Body of pancreas (tissue), 4 donors: ENCODE measurements at regions not wholly inside any gene's neighbourhood (a gene's known extent, or its start where the extent isn't known, plus 50 kb on each side); places are given as distances from the start of the nearest gene placed in this dataset.

Experiments
- ATAC-seq: fragments of 150-250 bp; one replicate; pipeline ENCODE4 v1.9.1; 2016
- DNase-seq, 4 donors: peaks; one replicate each; pipeline ENCODE4 v3.0.0-alpha.2; 2019
- H3K27ac ChIP-seq, 4 donors: fragments of 200-600 bp; sonication (generic); 1 replicate in 3 of 4; 2 replicates in 1 of 4; pipeline versions ENCODE4 v1.5.1 to v1.6.1; 2016 to 2019; ENCODE audit warnings: mild to moderate bottlenecking in 1 of 4, mixed read lengths in 1 of 4, moderate library complexity in 1 of 4
- H3K27me3 ChIP-seq, 2 donors: fragments of 200-600 bp; sonication (generic); one replicate each; pipeline ENCODE4 v1.6.0; 2016; ENCODE audit warnings: mild to moderate bottlenecking in 1 of 2
- H3K36me3 ChIP-seq, 2 donors: fragments of 200-600 bp; sonication (generic); replicated peaks in 1 of 2; 2 replicates each; pipeline ENCODE4 v1.5.1; 2016; ENCODE audit warnings: low read depth in 2 of 2; ENCODE audit not compliant: insufficient read depth in 1 of 2
- H3K4me1 ChIP-seq: fragments of 200-600 bp; sonication (generic); one replicate; pipeline ENCODE4 v1.6.0; 2016
- H3K4me3 ChIP-seq, 2 donors: fragments of 200-600 bp; sonication (generic); 1 replicate in 1 of 2; 2 replicates in 1 of 2; pipeline ENCODE4 v1.5.1; 2016 to 2019
- H3K9me3 ChIP-seq, 3 donors: fragments of 200-600 bp; sonication (generic); 1 replicate in 2 of 3; 2 replicates in 1 of 3; pipeline ENCODE4 v1.5.1; 2016
- POLR2A ChIP-seq, 3 donors: fragments of 450-650 bp; IDR thresholded peaks; one replicate each; pipeline ENCODE4 v1.6.1; 2016; ENCODE audit warnings: antibody characterized with exemption in 3 of 3, mild to moderate bottlenecking in 2 of 3
- WGBS, 2 donors: methylation state at CpG; one replicate each; pipeline ENCODE4 v1.1.5; 2017; 5-methylcytosine and 5-hydroxymethylcytosine counted together
- intact Hi-C: fragments of 100-400 bp; cut with DNase I; formaldehyde crosslinking; loops from one replicate; pipeline ENCODE4 v1.15.1; 2023
- TF ChIP-seq, protein P1 (sequence below), 7 experiments: fragments of 450-650 bp in 4 of 7; fragments of 200-600 bp in 3 of 7; sonication (generic) in 3 of 7; IDR thresholded peaks; one replicate each; pipeline ENCODE4 v1.5.1; 2016 to 2019; ENCODE audit warnings: antibody characterized with exemption in 7 of 7

DNA sequence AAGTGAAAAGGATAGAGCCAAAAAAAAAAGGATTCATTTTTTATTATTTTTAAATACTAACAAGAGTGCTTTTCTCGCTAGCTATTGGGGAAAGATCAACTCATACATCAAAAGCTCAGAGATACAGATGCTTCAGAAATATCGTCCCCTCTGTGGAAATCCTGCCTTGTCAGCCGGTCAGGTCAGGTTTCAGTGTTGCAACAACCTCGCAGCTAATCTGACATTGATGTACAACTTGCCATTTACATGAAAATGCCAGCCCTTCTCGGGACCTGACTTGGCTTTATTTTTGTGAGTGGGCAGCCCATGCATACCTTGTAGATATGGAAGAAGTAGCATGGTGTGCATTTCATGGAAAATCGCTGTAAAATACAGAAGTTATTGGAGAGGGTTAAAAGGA lies 358.8 kb upstream of the ADAMTS16 start:
- Histone ChIP-seq H3K36me3 (no peaks in the 10 kb centered on the region), H3K9me3 (peaks cover 0 to 4% (median 0%) of the 10 kb centered on the region in 3 donors), H3K27ac (no peak overlapping the region), H3K4me3 (no peak overlapping the region), H3K27me3 (no peaks in the 10 kb centered on the region), H3K4me1 (no peaks in the 10 kb centered on the region)
- ATAC-seq, result no peak
- intact Hi-C loops, result no loop called here
- DNase-seq, result no peak
- WGBS, 2 donors, result 37% methylated on average over 6 of the region's 6 CpGs
- no peak for TF ChIP-seq POLR2A (IDR thresholded peaks at IDR 0.05)
- TF ChIP-seq, protein P1, sequence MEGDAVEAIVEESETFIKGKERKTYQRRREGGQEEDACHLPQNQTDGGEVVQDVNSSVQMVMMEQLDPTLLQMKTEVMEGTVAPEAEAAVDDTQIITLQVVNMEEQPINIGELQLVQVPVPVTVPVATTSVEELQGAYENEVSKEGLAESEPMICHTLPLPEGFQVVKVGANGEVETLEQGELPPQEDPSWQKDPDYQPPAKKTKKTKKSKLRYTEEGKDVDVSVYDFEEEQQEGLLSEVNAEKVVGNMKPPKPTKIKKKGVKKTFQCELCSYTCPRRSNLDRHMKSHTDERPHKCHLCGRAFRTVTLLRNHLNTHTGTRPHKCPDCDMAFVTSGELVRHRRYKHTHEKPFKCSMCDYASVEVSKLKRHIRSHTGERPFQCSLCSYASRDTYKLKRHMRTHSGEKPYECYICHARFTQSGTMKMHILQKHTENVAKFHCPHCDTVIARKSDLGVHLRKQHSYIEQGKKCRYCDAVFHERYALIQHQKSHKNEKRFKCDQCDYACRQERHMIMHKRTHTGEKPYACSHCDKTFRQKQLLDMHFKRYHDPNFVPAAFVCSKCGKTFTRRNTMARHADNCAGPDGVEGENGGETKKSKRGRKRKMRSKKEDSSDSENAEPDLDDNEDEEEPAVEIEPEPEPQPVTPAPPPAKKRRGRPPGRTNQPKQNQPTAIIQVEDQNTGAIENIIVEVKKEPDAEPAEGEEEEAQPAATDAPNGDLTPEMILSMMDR (IDR thresholded peaks at IDR 0.05), result no peak

- intact Hi-C loops, result no loop called here
- no peak overlapping the region for H3K4me3 ChIP-seq
- H3K36me3 ChIP-seq, result no peaks in the 10 kb centered on the region
- WGBS, 2 donors, result 32 to 40% methylated on average over 1 of the region's 1 CpG
- peaks cover 0 to 4% (median 0%) of the 10 kb centered on the region in 3 donors for H3K9me3 ChIP-seq
- no peak overlapping the region for H3K27ac ChIP-seq
- no peaks in the 10 kb centered on the region for H3K4me1 ChIP-seq
- ATAC-seq (no peak), DNase-seq (no peak)
- H3K27me3 ChIP-seq, result no peaks in the 10 kb centered on the region
- TF ChIP-seq POLR2A (IDR thresholded peaks at IDR 0.05), result no peak
- TF ChIP-seq, protein P1 (IDR thresholded peaks at IDR 0.05), result no peak
These were observed 354.2 kb upstream of the ADAMTS16 start for GRCh38 chr5:4785971-4786370.

DNA sequence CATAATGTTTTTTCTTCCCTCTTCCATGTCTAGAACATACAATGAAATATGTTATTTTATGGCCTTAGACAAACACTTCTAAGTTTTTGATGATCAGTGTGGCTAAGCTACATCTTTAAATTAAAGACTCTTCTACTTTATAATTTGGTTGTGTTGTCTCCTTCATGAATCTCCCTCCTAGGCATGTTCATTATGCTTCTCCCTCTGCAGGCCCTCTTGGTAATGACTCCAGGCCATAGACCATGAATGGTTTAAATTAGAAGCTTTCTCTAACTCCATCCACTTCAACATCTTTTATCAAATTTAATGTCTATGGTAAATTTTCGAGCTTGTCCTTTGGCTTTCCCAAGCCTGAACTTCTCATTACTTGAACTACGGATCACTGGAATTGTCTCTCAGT lies 342.7 kb upstream of the ADAMTS16 start:
- intact Hi-C loops, result no loop called here
- Histone ChIP-seq H3K4me3 (no peak overlapping the region), H3K36me3 (no peaks in the 10 kb centered on the region), H3K4me1 (no peaks in the 10 kb centered on the region), H3K27ac (no peak overlapping the region), H3K9me3 (no peaks in the 10 kb centered on the region), H3K27me3 (no peaks in the 10 kb centered on the region)
- DNase-seq (no peak), ATAC-seq (no peak)
- TF ChIP-seq, protein P1 (IDR thresholded peaks at IDR 0.05), result no peak
- TF ChIP-seq POLR2A (IDR thresholded peaks at IDR 0.05), result no peak
- 43 to 45% methylated on average over 2 of the region's 2 CpGs for WGBS, 2 donors

DNA sequence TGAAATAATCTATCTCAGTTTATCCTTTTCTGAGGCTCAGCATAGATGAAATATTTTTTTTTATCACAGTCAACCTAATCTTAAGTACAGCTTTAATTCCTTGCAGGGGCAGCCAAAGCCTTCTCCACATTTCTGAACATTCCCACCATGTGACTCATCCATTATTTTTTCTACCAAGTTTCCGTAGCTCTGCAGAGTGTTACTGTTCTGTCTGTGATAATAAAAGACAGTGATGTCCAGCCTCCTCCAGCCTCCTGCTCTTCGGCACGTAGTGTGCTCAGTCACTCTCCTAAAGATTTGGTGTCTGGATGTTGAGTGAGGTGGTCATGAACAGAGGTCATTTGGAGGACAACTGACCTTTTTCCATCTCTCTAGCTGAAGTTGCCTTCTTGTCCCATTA lies 338.1 kb upstream of the ADAMTS16 start:
- Histone ChIP-seq H3K27ac (no peak overlapping the region), H3K36me3 (no peaks in the 10 kb centered on the region), H3K4me1 (no peaks in the 10 kb centered on the region), H3K4me3 (no peak overlapping the region), H3K9me3 (no peaks in the 10 kb centered on the region), H3K27me3 (no peaks in the 10 kb centered on the region)
- WGBS, 2 donors, result 53 to 56% methylated on average over 3 of the region's 3 CpGs
- intact Hi-C loops, result no loop called here
- ATAC-seq, result no peak
- no peak for TF ChIP-seq POLR2A (IDR thresholded peaks at IDR 0.05)
- TF ChIP-seq, protein P1 (IDR thresholded peaks at IDR 0.05), result no peak
- DNase-seq, result no peak

GRCh38 chr5:4804691-4805360 lies 335.3 kb upstream of the ADAMTS16 start:
- 53 to 58% methylated on average over 12 of the region's 12 CpGs for WGBS, 2 donors

More at GRCh38 chr5:4804691-4805360, 335.3 kb upstream of the ADAMTS16 start:
- intact Hi-C loops, result no loop called here
- no peaks in the 10 kb centered on the region for H3K4me1 ChIP-seq
- DNase-seq, result no peak
- H3K4me3 ChIP-seq, result no peak overlapping the region
- H3K9me3 ChIP-seq, result no peaks in the 10 kb centered on the region
- ATAC-seq, result no peak
- no peaks in the 10 kb centered on the region for H3K27me3 ChIP-seq
- H3K27ac ChIP-seq, result no peak overlapping the region
- TF ChIP-seq, protein P1 (IDR thresholded peaks at IDR 0.05), result no peak
- no peak for TF ChIP-seq POLR2A (IDR thresholded peaks at IDR 0.05)
- H3K36me3 ChIP-seq, result no peaks in the 10 kb centered on the region
